Erythroblast (primary cell): ENCODE measurements at regions not wholly inside any gene's neighbourhood (a gene's known extent, or its start where the extent isn't known, plus 50 kb on each side); places are given as distances from the start of the nearest gene placed in this dataset.
"Not testable (repeated sequence)": the region's sequence is repeated elsewhere in the genome, so short reads cannot be mapped to it uniquely, and the experiment has no call there.

Source experiments
- DNase-seq, 2 experiments: peaks; one replicate each; lab custom pipeline; 2025; lab: John Stamatoyannopoulos, UW
- GATA1 ChIP-seq: IDR thresholded peaks from 2 replicates; pipeline ENCODE4 v1.6.1; 2011; ENCODE audit warnings: low read depth, mild to moderate bottlenecking, control low read depth, low read length, moderate library complexity
- POLR2A ChIP-seq: IDR thresholded peaks from 2 replicates; pipeline ENCODE4 v1.6.1; 2011; ENCODE audit warnings: mild to moderate bottlenecking, low read length

- no peak for DNase-seq
- TF ChIP-seq GATA1 (no peak), POLR2A (no peak)
Measured at GRCh38 chrX:137118136-137118535, 84.3 kb upstream of the GPR101 start.

GRCh38 chrX:137107877-137108276 is 74.1 kb upstream of the GPR101 start:
- DNase-seq, result not testable (repeated sequence)

GRCh38 chrX:137101273-137101990 is 67.6 kb upstream of the GPR101 start:
- DNase-seq, result no peak
- TF ChIP-seq GATA1 (no peak), POLR2A (no peak)
